CD14-positive monocyte (primary cell): ENCODE measurements at regions not wholly inside any gene's neighbourhood (a gene's known extent, or its start where the extent isn't known, plus 50 kb on each side); places are given as distances from the start of the nearest gene placed in this dataset.

ENCODE experiments used
- DNase-seq, 3 donors: peaks; one replicate each; pipeline ENCODE4 v3.0.0-alpha.2; 2011 to 2022
- H2AFZ ChIP-seq: 2 replicates; pipeline ENCODE4 v1.6.0; 2012; ENCODE audit warnings: mild to moderate bottlenecking, low read depth, low read length, inconsistent platforms; ENCODE audit not compliant: insufficient read depth, poor library complexity, severe bottlenecking
- H3K27ac ChIP-seq, 2 donors: 1 replicate in 1 of 2; 2 replicates in 1 of 2; pipeline ENCODE4 v1.5.1; 2012 to 2013; ENCODE audit warnings: low read length in 2 of 2, control low read depth in 1 of 2, inconsistent platforms in 1 of 2, low read depth in 1 of 2, mild to moderate bottlenecking in 1 of 2
- H3K27me3 ChIP-seq, 2 donors: one replicate each; pipeline versions ENCODE4 v1.6.0 to v1.6.1; 2011 to 2013; ENCODE audit warnings: low read length in 2 of 2; ENCODE audit not compliant: control insufficient read depth in 2 of 2, insufficient read depth in 2 of 2
- H3K36me3 ChIP-seq, 2 donors: replicated peaks in 1 of 2; 1 replicate in 1 of 2; 2 replicates in 1 of 2; pipeline versions ENCODE4 v1.5.1 to v1.6.1; 2012 to 2013; ENCODE audit warnings: low read length in 2 of 2, control low read depth in 1 of 2, inconsistent platforms in 1 of 2, mild to moderate bottlenecking in 1 of 2; ENCODE audit not compliant: insufficient read depth in 2 of 2, control insufficient read depth in 1 of 2
- H3K4me1 ChIP-seq, 2 donors: 1 replicate in 1 of 2; 2 replicates in 1 of 2; pipeline versions ENCODE4 v1.5.1 to v1.6.1; 2012 to 2013; ENCODE audit warnings: low read length in 2 of 2, control low read depth in 1 of 2, inconsistent platforms in 1 of 2, mild to moderate bottlenecking in 1 of 2, moderate library complexity in 1 of 2; ENCODE audit not compliant: insufficient read depth in 2 of 2, control insufficient read depth in 1 of 2
- H3K4me2 ChIP-seq: replicated peaks from 2 replicates; pipeline ENCODE3; 2012; ENCODE audit warnings: low read length, moderate library complexity, mild to moderate bottlenecking; ENCODE audit not compliant: poor library complexity, severe bottlenecking; ENCODE audit errors: extremely low read depth
- H3K4me3 ChIP-seq, 3 experiments: fragments of 200-600 bp in 1 of 3; sonication (generic) in 1 of 3; replicated peaks in 1 of 3; 1 replicate in 2 of 3; 2 replicates in 1 of 3; pipeline ENCODE4 v1.5.1; 2011 to 2013; ENCODE audit warnings: low read length in 3 of 3, mild to moderate bottlenecking in 3 of 3, control low read depth in 2 of 3, low read depth in 2 of 3, inconsistent platforms in 1 of 3, moderate library complexity in 1 of 3
- H3K79me2 ChIP-seq: 2 replicates; pipeline ENCODE4 v1.6.0; 2012; ENCODE audit warnings: mild to moderate bottlenecking, control low read depth, inconsistent platforms, low read length, moderate library complexity; ENCODE audit not compliant: insufficient read depth
- H3K9ac ChIP-seq: 2 replicates; pipeline ENCODE4 v1.6.0; 2017; ENCODE audit warnings: low read length, mild to moderate bottlenecking; ENCODE audit not compliant: insufficient read depth, poor library complexity, severe bottlenecking
- H3K9me3 ChIP-seq, 2 donors: replicated peaks in 1 of 2; 1 replicate in 1 of 2; 2 replicates in 1 of 2; pipeline versions ENCODE4 v1.5.1 to v1.6.1; 2012 to 2013; ENCODE audit warnings: low read length in 2 of 2, control low read depth in 1 of 2; ENCODE audit not compliant: control insufficient read depth in 1 of 2, insufficient read depth in 1 of 2
- H4K20me1 ChIP-seq: 2 replicates; pipeline ENCODE4 v1.6.0; 2012; ENCODE audit warnings: mild to moderate bottlenecking, low read length, control low read depth, moderate library complexity; ENCODE audit not compliant: insufficient read depth
- H3K27ac Mint-ChIP-seq, 7 donors: one replicate each; pipeline ENCODE4 v1.8.0; 2020; ENCODE audit warnings: mild to moderate bottlenecking in 7 of 7, mixed read lengths in 7 of 7, moderate library complexity in 6 of 7, inconsistent platforms in 2 of 7
- H3K27me3 Mint-ChIP-seq, 3 donors: one replicate each; pipeline ENCODE4 v1.8.0; 2021 to 2022; ENCODE audit warnings: low read depth in 3 of 3, mild to moderate bottlenecking in 3 of 3, mixed read lengths in 3 of 3, moderate library complexity in 3 of 3, inconsistent platforms in 1 of 3
- H3K36me3 Mint-ChIP-seq, 2 donors: one replicate each; pipeline ENCODE4 v1.8.0; 2020; ENCODE audit warnings: mixed read lengths in 2 of 2, inconsistent platforms in 1 of 2, mild to moderate bottlenecking in 1 of 2
- H3K4me1 Mint-ChIP-seq: one replicate; pipeline ENCODE4 v1.8.0; 2020; ENCODE audit warnings: mild to moderate bottlenecking, mixed read lengths
- H3K4me3 Mint-ChIP-seq, 2 donors: one replicate each; pipeline ENCODE4 v1.8.0; 2020; ENCODE audit warnings: mild to moderate bottlenecking in 2 of 2, mixed read lengths in 2 of 2, moderate library complexity in 1 of 2
- H3K9me3 Mint-ChIP-seq, 7 donors: one replicate each; pipeline ENCODE4 v1.8.0; 2020 to 2022; ENCODE audit warnings: mixed read lengths in 7 of 7, mild to moderate bottlenecking in 6 of 7, moderate library complexity in 6 of 7, inconsistent platforms in 2 of 7
- CTCF ChIP-seq: fragments of 200-600 bp; IDR thresholded peaks from one replicate; pipeline ENCODE4 v1.8.0; 2022; ENCODE audit warnings: antibody characterized with exemption, mild to moderate bottlenecking
- WGBS: methylation state at CpG from one replicate; pipeline ENCODE4 v1.1.5; 2013; ENCODE audit warnings: missing lambda C conversion rate; ENCODE audit not compliant: insufficient coverage; 5-methylcytosine and 5-hydroxymethylcytosine counted together
- intact Hi-C, 2 donors: fragments of 100-400 bp; cut with micrococcal nuclease; formaldehyde crosslinking; loops; one replicate each; pipeline versions ENCODE4 v1.15.0 to v1.15.1; 2023

- Histone ChIP-seq H3K9me3 (no peaks in the 10 kb centered on the region), H3K4me2 (no peak overlapping the region), H3K4me1 (peaks cover 0 to 6% of the 10 kb centered on the region in 2 donors), H3K79me2 (no peaks in the 10 kb centered on the region), H3K27me3 (no peaks in the 10 kb centered on the region), H4K20me1 (no peaks in the 10 kb centered on the region), H2AFZ (no peak overlapping the region), H3K9ac (no peak overlapping the region), H3K36me3 (no peaks in the 10 kb centered on the region), H3K27ac (no peak overlapping the region), H3K4me3 (no peak overlapping the region)
- H3K27me3 Mint-ChIP-seq = peaks cover 0 to 2% (median 0%) of the 10 kb centered on the region in 3 donors
- intact Hi-C loops = loop anchor here in 1 of 2 donors (10.0 kb wide), 1 partner anchor 1235 kb away; the partner anchor contains the start of gene ZEB2
- no peak overlapping the region for H3K27ac Mint-ChIP-seq
- peaks cover 0 to 2% (median 0%) of the 10 kb centered on the region in 7 donors for H3K9me3 Mint-ChIP-seq
- WGBS = 75% methylated on average over 2 of the region's 3 CpGs
- no peak for DNase-seq
- H3K4me3 Mint-ChIP-seq = no peak overlapping the region
- TF ChIP-seq CTCF = no peak
- no peaks in the 10 kb centered on the region for H3K36me3 Mint-ChIP-seq
- peaks cover 4% of the 10 kb centered on the region for H3K4me1 Mint-ChIP-seq
Observed at GRCh38 chr2:145759228-145759915, 1239.5 kb upstream of the ZEB2 start.

- H3K27ac Mint-ChIP-seq = no peak overlapping the region
- H3K9me3 Mint-ChIP-seq = no peaks in the 10 kb centered on the region
- H3K27me3 ChIP-seq = no peaks in the 10 kb centered on the region
- no peak overlapping the region for H2AFZ ChIP-seq
- H3K36me3 ChIP-seq = no peaks in the 10 kb centered on the region
- H3K4me3 ChIP-seq = no peak overlapping the region
- no peaks in the 10 kb centered on the region for H3K9me3 ChIP-seq
- H3K4me2 ChIP-seq = no peak overlapping the region
- peaks cover 7% of the 10 kb centered on the region for H3K4me1 Mint-ChIP-seq
- DNase-seq = no peak
- no peak overlapping the region for H3K4me3 Mint-ChIP-seq
- no peak for TF ChIP-seq CTCF
- no peak overlapping the region for H3K27ac ChIP-seq
- no peak overlapping the region for H3K9ac ChIP-seq
- H4K20me1 ChIP-seq = no peaks in the 10 kb centered on the region
- intact Hi-C loops = loop anchor here in 1 of 2 donors (10.0 kb wide), 1 partner anchor 1233 kb away; the partner anchor contains the start of gene ZEB2
- H3K79me2 ChIP-seq = no peaks in the 10 kb centered on the region
- 100% methylated on average over 1 of the region's 3 CpGs for WGBS
- peaks cover 0 to 2% (median 0%) of the 10 kb centered on the region in 3 donors for H3K27me3 Mint-ChIP-seq
- no peaks in the 10 kb centered on the region for H3K36me3 Mint-ChIP-seq
- H3K4me1 ChIP-seq = peaks cover 2 to 9% of the 10 kb centered on the region in 2 donors
Observed at GRCh38 chr2:145757503-145758246, 1237.8 kb upstream of the ZEB2 start.
